ENCODE measurements at regions not wholly inside any gene's neighbourhood (a gene's known extent, or its start where the extent isn't known, plus 50 kb on each side); places are given as distances from the start of the nearest gene placed in this dataset.

DNA sequence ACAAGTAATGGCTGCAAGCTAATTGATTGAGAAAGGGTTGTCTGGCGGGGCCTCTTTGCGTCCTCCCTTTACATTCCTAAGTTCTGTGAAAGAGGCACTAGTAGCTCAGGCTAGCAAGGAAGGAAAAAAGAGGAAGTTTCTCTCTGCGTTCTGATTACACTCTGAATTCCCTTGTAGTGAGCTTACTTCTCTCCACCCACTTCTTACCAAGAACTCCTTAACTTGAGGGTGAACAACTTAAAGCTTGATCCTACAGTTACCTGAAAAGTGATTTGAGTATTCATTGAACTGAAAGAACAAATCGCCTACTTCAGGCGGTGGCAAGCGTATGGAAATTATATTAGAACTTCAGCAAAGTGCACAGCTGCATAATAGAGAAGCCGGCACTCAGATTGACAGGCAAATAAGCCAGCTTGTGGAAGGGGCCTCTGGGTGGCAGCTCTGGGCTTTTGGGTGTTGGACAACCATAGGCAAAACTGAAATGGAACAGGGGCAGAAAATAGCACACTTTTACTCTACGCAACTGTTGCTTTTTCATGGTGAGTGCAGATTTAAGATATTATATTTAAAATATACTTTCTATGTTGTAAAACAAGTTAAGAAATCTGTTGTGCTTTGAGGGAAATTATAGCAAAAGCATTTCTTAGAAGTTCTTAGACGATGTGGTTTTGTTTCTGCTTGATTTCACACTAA is 464.5 kb downstream of the USP25 start:
- H3K4me3 ChIP-seq (ENCODE audit: low read depth, low read length, poor library complexity, severe bottlenecking) = no peak overlapping the region
- no peaks in the 10 kb centered on the region for H3K4me1 ChIP-seq (ENCODE audit: insufficient read depth, low read length, poor library complexity, severe bottlenecking)
- H3K9me3 ChIP-seq (ENCODE audit: low read depth, low read length, poor library complexity, severe bottlenecking) = peaks cover 2% of the 10 kb centered on the region
- no peak for TF ChIP-seq EZH2 (IDR thresholded peaks at IDR 0.05; ENCODE audit: borderline replicate concordance, low read depth, low read length, poor library complexity, severe bottlenecking)
- TF ChIP-seq, protein P1, sequence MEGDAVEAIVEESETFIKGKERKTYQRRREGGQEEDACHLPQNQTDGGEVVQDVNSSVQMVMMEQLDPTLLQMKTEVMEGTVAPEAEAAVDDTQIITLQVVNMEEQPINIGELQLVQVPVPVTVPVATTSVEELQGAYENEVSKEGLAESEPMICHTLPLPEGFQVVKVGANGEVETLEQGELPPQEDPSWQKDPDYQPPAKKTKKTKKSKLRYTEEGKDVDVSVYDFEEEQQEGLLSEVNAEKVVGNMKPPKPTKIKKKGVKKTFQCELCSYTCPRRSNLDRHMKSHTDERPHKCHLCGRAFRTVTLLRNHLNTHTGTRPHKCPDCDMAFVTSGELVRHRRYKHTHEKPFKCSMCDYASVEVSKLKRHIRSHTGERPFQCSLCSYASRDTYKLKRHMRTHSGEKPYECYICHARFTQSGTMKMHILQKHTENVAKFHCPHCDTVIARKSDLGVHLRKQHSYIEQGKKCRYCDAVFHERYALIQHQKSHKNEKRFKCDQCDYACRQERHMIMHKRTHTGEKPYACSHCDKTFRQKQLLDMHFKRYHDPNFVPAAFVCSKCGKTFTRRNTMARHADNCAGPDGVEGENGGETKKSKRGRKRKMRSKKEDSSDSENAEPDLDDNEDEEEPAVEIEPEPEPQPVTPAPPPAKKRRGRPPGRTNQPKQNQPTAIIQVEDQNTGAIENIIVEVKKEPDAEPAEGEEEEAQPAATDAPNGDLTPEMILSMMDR (conservative IDR thresholded peaks at IDR 0.05; ENCODE audit: low read depth, low read length) = no peak; the same call in 1 of the 2 replicates
- DNase-seq (ENCODE audit: low spot score) = no peak
- H3K27ac ChIP-seq (ENCODE audit: low read depth, low read length, poor library complexity, severe bottlenecking) = no peak overlapping the region
- CTCF ChIA-PET = no interaction called here
- POLR2A ChIA-PET (ENCODE audit: low non-redundant PET) = no interaction called here
- no TSS peak for BruUV-seq (replicated peaks)
- no peaks in the 10 kb centered on the region for H3K27me3 ChIP-seq (replicated peaks; ENCODE audit: insufficient read depth, low read depth, low read length, poor library complexity)
- no peaks in the 10 kb centered on the region for H3K36me3 ChIP-seq (ENCODE audit: insufficient read depth, low read length, poor library complexity, severe bottlenecking)
- intact Hi-C loops (cut with micrococcal nuclease; ENCODE audit: unreplicated experiment) = no loop called here

DNA sequence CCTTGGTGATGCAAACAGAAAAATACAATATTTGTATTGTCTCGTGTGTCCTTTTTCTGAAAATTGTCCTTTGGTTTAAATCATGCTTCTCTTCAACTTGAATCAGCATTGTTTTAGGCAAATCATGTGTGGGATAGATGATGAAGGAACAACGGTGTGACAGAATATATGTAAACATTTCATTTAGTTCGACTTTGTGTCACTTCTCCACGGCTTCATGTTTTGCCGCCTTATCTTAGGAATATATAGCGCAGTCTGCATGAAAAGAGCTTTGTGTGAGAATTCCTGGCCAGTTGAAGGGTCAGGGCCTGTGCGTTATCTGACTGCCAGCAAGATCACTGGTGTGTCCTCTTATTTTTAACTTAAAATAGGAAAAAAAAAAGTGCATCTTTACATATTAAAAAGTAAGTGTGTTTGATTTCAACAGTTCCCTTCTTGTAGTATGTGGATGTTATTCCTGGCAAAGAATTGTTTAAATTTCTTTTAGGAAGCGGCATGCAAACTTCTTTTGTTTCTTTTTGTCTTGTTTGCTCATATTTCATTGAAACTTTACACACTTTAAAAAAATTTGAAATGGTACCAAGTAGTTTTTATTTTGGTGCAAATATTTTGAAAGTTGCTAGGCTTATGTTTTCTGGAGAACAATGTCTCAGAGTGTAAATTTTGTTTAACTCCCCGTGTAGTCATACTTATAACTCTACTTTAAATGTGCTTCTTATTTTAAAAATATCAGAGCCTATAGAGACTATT is 465.2 kb downstream of the USP25 start:
- BruUV-seq (replicated peaks) = no TSS peak
- no peak for TF ChIP-seq EZH2 (IDR thresholded peaks at IDR 0.05; ENCODE audit: borderline replicate concordance, low read depth, low read length, poor library complexity, severe bottlenecking)
- TF ChIP-seq, protein P1 (conservative IDR thresholded peaks at IDR 0.05; ENCODE audit: low read depth, low read length) = no peak
- Histone ChIP-seq H3K27me3 (replicated peaks; ENCODE audit: insufficient read depth, low read depth, low read length, poor library complexity) (no peaks in the 10 kb centered on the region), H3K36me3 (ENCODE audit: insufficient read depth, low read length, poor library complexity, severe bottlenecking) (no peaks in the 10 kb centered on the region), H3K27ac (ENCODE audit: low read depth, low read length, poor library complexity, severe bottlenecking) (no peak overlapping the region), H3K4me1 (ENCODE audit: insufficient read depth, low read length, poor library complexity, severe bottlenecking) (no peaks in the 10 kb centered on the region), H3K4me3 (ENCODE audit: low read depth, low read length, poor library complexity, severe bottlenecking) (no peak overlapping the region), H3K9me3 (ENCODE audit: low read depth, low read length, poor library complexity, severe bottlenecking) (peaks cover 2% of the 10 kb centered on the region)
- POLR2A ChIA-PET (ENCODE audit: low non-redundant PET) = no interaction called here
- no peak for DNase-seq (ENCODE audit: low spot score)
- CTCF ChIA-PET = no interaction called here
- intact Hi-C loops (cut with micrococcal nuclease; ENCODE audit: unreplicated experiment) = no loop called here

DNA sequence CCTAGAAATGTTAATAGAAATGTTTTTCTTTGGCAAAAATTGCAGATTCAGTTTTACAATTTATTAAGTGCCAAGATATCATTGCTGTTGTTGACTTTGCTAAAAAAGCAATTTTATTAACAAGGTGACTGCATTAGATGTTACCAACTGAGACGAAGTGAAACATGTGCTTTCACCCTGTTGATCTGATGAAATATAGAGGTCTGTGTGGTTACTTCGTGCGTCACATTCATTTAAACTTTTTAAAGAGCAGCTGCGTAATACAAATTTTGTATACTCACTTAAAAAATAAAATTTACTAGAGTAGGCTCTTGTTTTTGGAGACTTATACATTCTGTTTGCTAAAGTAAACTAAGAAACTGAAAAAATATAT is 465.7 kb downstream of the USP25 start:
- no peak for DNase-seq (ENCODE audit: low spot score)
- no peak overlapping the region for H3K4me3 ChIP-seq (ENCODE audit: low read depth, low read length, poor library complexity, severe bottlenecking)
- H3K4me1 ChIP-seq (ENCODE audit: insufficient read depth, low read length, poor library complexity, severe bottlenecking) = no peaks in the 10 kb centered on the region
- no peak overlapping the region for H3K27ac ChIP-seq (ENCODE audit: low read depth, low read length, poor library complexity, severe bottlenecking)
- no peak for TF ChIP-seq EZH2 (IDR thresholded peaks at IDR 0.05; ENCODE audit: borderline replicate concordance, low read depth, low read length, poor library complexity, severe bottlenecking)
- TF ChIP-seq, protein P1 (conservative IDR thresholded peaks at IDR 0.05; ENCODE audit: low read depth, low read length) = no peak
- H3K36me3 ChIP-seq (ENCODE audit: insufficient read depth, low read length, poor library complexity, severe bottlenecking) = no peaks in the 10 kb centered on the region
- intact Hi-C loops (cut with micrococcal nuclease; ENCODE audit: unreplicated experiment) = no loop called here
- H3K27me3 ChIP-seq (replicated peaks; ENCODE audit: insufficient read depth, low read depth, low read length, poor library complexity) = no peaks in the 10 kb centered on the region
- H3K9me3 ChIP-seq (ENCODE audit: low read depth, low read length, poor library complexity, severe bottlenecking) = no peaks in the 10 kb centered on the region
- BruUV-seq (replicated peaks) = no TSS peak
- CTCF ChIA-PET = no interaction called here
- POLR2A ChIA-PET (ENCODE audit: low non-redundant PET) = no interaction called here

Measured in A673 (cell line).